ENCODE measurements at regions not wholly inside any gene's neighbourhood (a gene's known extent, or its start where the extent isn't known, plus 50 kb on each side); places are given as distances from the start of the nearest gene placed in this dataset.

- in situ Hi-C loops (cut with HindIII; ENCODE audit: low pct_unique_long_range_greater_than_20kb, low sequenced_read_pairs): no loop called here
- no peaks in the 10 kb centered on the region; the same call in 1 of the 2 replicates for H3K36me3 ChIP-seq (ENCODE audit: control insufficient read depth, insufficient read depth, low read length)
- 0 out of 2 replicates have a peak, but pooled peaks cover 5% of the 10 kb centered on the region for H3K9me3 ChIP-seq (ENCODE audit: control insufficient read depth, insufficient read depth, low read depth, low read length)
- ChIA-PET POLR2A (no interaction called here), CTCF (no interaction called here)
- TF ChIP-seq TCF7L2 (IDR thresholded peaks at IDR 0.05; ENCODE audit: low read depth, low read length): no peak
- no peak for TF ChIP-seq POLR2AphosphoS5 (IDR thresholded peaks at IDR 0.05; ENCODE audit: low read depth, low read length)
- no peak for TF ChIP-seq REST (IDR thresholded peaks at IDR 0.05; ENCODE audit: insufficient read depth in 1 of 2, low read depth in 2 of 2, low read length in 1 of 2)
- no peak for TF ChIP-seq CTCF (IDR thresholded peaks at IDR 0.05)
- TF ChIP-seq SIN3A (IDR thresholded peaks at IDR 0.05; ENCODE audit: borderline replicate concordance, insufficient read depth, low read depth, low read length): no peak
- intact Hi-C loops (cut with micrococcal nuclease; ENCODE audit: unreplicated experiment): no loop called here
- H3K4me3 ChIP-seq (ENCODE audit: low read depth in 2 of 2, low read length in 2 of 2): no peak overlapping the region
- ATAC-seq: no peak
- H3K27ac ChIP-seq (ENCODE audit: low read length): no peak overlapping the region
- no TSS peak for BruUV-seq (replicated peaks)
- no peak for DNase-seq (ENCODE audit: low read depth, low spot score)
- H3K4me1 ChIP-seq (ENCODE audit: control insufficient read depth, insufficient read depth, low read length): no peaks in the 10 kb centered on the region
- H3K27me3 ChIP-seq (ENCODE audit: control insufficient read depth, insufficient read depth, low read length): no peaks in the 10 kb centered on the region
These were observed 156.9 kb upstream of the CES5A start for GRCh38 chr16:56032072-56032471.

GRCh38 chr16:56029026-56029425, 153.9 kb upstream of the CES5A start:
- no peak overlapping the region for H3K27ac ChIP-seq (ENCODE audit: low read length)
- H3K27me3 ChIP-seq (ENCODE audit: control insufficient read depth, insufficient read depth, low read length): no peaks in the 10 kb centered on the region
- H3K4me1 ChIP-seq (ENCODE audit: control insufficient read depth, insufficient read depth, low read length): no peaks in the 10 kb centered on the region
- H3K4me3 ChIP-seq (ENCODE audit: low read depth in 2 of 2, low read length in 2 of 2): no peak overlapping the region
- no peaks in the 10 kb centered on the region for H3K9me3 ChIP-seq (ENCODE audit: control insufficient read depth, insufficient read depth, low read depth, low read length)
- ChIA-PET CTCF (no interaction called here), POLR2A (no interaction called here)
- no peaks in the 10 kb centered on the region for H3K36me3 ChIP-seq (ENCODE audit: control insufficient read depth, insufficient read depth, low read length)
- no peak for TF ChIP-seq REST (IDR thresholded peaks at IDR 0.05; ENCODE audit: insufficient read depth in 1 of 2, low read depth in 2 of 2, low read length in 1 of 2)
- TF ChIP-seq POLR2AphosphoS5 (IDR thresholded peaks at IDR 0.05; ENCODE audit: low read depth, low read length): no peak
- no peak for TF ChIP-seq SIN3A (IDR thresholded peaks at IDR 0.05; ENCODE audit: borderline replicate concordance, insufficient read depth, low read depth, low read length)
- no peak for TF ChIP-seq CTCF (IDR thresholded peaks at IDR 0.05)
- TF ChIP-seq TCF7L2 (IDR thresholded peaks at IDR 0.05; ENCODE audit: low read depth, low read length): no peak
- ATAC-seq: no peak
- DNase-seq (ENCODE audit: low read depth, low spot score): no peak
- no TSS peak for BruUV-seq (replicated peaks)
- in situ Hi-C loops (cut with HindIII; ENCODE audit: low pct_unique_long_range_greater_than_20kb, low sequenced_read_pairs): no loop called here
- intact Hi-C loops (cut with micrococcal nuclease; ENCODE audit: unreplicated experiment): no loop called here
